Stimulated activated CD8-positive, alpha-beta memory T cell treated with anti-CD3 and anti-CD28 coated beads, Interleukin-15, amount 100 ng/mL, for 24 hours (primary cell): ENCODE measurements at regions not wholly inside any gene's neighbourhood (a gene's known extent, or its start where the extent isn't known, plus 50 kb on each side); places are given as distances from the start of the nearest gene placed in this dataset.

ENCODE experiments used
- DNase-seq: peaks from one replicate; pipeline ENCODE4 v3.0.0-alpha.2; 2020; ENCODE audit warnings: low read depth

DNA sequence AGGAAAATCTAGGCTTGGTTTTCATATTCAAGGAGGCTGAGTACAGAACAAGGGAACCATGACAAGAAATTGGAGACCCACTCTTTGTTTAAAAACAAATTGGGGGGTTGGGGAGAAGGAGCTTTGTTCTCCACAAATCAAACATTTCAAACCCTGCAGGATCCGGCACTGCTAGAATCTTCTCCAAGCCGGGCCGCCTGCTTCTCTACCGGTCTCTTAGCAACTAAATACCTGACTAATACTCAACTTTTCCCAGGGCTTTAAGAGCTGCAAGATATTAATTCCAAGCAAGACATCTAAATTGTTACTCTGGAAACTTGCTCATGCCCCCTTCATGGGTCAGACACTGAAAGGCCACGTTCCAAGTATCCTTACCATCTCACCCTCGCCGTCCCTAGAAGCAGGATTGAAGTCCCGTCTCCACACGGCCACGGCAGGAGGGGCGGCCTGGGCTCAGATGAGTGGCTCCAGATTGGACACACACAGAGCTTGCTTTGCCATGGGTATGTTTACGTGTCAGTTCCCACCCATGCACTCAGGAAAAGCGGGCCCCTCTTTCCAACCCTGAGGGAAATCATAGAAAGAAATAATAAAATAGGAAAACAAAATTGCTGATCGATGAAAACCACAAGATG lies 126.4 kb upstream of the CDH4 start:
- DNase-seq, result no peak

DNA sequence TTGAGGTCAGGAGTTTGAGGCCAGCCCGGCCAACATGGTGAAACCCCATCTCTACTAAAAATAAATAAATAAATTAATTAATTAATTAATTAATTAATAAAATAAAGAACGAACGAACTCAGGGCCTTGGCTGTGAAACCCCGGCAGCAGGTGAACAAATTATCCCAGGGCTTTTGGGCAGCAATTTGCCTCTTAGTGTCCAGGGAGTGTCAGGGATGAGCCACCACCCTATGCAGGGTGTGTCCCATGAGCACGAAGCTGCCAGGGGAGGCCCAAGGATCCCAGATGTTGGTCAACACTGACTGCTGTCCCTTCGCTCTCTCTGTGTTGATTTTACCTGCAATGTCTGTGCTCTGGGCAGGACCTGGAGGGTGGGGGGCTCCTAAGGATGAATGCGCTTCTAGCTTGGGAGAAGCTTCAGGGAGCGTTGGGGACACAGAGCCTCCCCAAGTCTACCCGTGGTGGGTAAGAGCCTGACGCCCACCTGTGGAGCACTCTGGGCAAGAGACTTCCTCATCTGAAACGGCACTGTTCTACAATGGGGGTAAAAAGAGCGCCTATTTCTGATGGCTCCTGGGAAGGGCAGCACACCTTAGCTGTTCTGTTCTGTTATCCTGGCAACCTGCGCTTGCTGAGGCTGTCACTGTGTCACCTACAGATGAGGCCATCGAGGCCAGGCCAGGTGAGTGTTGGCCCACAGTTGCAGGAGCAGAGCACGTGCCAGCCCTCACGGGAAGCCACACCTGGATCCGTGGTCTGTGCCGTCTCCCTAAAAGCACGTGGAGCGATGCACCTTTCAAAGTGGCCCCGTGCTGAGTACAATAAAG lies 125.5 kb upstream of the CDH4 start:
- no peak for DNase-seq

DNA sequence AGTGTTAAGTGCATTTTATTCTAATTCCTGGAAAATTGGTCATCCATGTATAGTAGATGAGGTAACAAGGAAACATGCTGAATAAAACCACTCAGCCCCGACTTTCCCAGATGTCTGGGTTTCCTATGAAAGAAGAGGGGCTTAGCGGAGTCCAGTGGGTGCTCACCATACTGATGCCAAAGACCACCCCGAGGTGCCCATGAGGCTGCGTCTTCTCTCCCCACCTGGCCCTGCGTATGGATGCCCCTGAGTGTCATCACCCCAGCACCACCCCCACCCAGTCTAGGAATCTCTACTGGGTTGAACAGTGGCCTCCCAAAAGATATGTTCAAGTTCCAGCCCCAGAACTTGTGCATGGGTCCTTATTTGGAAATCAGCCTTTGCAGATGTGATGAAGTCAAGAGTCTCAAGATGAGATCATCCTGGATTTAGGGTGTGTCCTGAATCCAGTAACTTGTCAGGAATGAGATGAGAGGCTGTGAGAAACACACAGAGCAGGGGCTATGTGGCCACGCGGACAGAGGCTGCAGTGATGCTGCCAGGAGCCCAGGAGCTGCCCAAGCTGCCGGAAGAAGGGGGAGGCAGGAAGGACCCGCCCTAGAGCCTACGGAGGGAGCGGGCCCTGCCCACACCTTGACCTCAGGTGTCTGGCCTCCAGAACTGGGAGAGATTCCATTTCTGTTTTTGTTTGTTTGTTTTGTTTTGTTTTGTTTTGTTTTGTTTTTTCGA lies 124.6 kb upstream of the CDH4 start:
- no peak for DNase-seq

DNA sequence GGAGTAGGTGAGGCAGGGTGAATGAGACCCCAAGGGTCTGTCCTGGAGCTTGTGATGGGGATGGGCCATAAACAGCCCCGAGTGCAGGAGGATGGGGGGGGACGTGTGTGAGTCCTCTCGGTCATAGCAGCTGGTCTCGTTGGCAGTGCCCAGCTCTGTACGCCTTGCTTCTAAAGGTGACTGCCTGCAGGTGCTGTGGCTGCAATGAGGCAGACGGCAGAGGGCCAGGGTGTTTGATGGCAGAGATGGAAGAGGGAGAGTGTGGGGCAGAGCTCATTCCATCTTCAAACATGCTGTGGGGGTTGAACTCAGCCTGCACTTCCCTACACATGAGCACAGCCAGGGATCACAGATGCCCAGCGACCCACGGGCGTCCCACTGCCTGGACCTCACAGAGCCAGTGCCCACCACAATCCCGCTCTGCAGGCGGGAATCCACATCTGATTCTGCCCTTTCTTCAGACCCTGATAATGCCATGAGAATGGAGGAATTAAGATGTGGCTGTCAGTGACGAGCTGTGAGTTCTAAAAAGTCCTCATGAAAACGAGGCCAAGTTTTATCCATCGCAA lies 123.3 kb upstream of the CDH4 start:
- no peak for DNase-seq

DNA sequence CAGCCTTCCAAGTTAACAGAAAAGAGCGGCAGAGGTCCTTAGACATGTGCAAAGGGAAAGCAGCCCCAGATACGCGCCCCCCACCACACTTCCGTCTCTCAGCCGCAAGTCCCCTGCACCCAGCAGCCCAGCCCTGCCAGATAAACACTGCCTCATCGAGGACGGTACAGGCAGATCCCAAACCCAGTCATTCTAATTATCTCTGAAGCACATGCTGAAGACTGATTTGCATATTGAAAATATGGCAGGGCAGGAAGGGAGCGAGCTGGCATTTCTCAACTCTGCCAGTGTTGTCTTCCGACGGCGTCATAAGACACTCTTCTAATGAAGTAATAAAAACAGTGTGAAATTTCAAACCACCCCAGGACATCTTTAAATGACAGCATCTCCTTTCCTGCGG lies 122.8 kb upstream of the CDH4 start:
- no peak for DNase-seq

DNA sequence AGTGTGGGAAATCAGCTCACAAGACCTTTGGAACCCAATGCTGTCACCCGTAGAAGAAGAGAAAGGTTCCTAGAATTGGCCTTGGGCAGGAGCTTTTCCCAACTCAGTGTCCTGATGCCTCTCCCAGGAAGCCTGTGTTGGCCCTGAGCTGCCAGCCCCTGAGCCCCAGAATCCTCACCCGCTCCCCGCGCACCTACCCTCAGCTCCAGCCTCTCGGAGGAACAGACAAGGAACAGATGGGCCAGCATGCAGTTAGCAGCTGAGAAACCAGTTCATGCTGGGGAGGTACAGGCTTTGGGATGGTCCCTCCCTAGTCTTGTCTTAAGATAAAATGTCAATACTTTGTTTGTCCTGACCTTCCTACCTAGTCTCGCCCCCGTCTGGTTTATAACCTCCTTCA lies 121.9 kb upstream of the CDH4 start:
- no peak for DNase-seq

DNA sequence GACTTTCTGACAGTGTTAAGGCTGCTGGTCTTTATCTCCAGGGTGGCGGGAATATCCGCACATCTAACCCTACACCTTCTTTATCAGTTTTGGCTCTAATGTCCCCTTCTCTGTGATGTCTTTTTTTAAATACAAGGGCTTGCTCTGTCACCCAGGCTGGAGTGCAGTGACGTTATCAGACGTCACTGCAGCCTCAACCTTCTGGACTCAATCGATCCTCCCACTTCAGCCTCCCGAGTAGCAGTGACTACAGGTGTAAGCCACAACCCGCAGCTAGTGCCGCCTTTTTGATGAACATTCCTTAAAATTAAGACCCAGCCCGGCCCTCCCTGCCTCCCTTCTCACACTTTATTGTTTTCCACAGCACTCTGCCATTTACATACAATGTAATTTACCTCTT lies 120.1 kb upstream of the CDH4 start:
- DNase-seq, result no peak

DNA sequence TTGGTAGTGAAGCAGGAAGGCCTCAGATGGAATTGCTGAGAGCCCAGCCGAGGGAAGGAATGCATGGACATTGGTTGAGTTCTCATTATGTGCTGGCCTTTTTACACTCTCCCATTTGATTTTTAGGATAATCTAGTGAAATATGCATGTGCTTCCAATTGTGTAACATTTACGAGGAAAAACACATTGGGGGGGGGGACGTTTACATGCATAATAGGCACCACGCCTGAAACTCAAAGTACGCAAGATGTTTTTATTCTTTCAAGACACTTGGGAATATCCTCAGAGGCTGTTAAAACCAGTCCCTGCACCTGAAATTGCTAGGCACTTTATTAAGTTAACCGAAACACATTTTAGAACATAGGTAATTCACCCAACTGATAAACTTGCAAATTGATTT lies 118.5 kb upstream of the CDH4 start:
- no peak for DNase-seq

DNA sequence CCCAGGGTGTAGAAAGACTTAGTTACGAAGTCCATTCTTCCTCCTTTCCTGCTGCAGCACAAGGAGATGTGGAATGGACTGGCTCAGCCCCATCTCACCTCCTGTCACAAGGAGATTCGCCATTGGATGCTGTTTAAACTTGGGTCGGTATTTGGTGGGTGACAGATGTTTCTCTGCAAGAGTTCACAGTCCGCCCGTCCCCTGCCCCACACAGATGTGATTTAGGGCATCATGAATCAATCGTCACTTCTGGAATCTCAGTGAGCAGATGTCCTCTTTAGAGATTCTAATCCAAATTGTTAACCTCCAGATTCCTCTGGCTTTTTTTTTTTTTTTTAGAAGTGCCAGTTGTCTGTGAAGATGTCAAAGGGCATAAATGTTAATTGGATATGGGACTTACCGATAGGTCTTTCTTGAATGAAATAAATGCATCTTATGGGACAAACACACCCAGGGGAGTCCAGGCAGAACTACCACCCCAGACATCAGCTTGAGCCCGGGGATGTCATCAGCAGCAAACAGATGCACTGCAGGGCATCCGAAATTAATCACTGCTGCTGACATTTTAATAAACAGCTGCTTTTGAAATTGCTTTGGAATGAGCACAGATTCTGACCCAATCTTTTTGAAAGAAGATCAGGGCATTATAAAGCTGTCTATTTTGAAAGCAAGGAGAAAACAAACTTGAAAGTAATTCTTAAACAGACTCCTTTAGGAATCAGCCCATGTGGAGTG lies 117.6 kb upstream of the CDH4 start:
- no peak for DNase-seq

DNA sequence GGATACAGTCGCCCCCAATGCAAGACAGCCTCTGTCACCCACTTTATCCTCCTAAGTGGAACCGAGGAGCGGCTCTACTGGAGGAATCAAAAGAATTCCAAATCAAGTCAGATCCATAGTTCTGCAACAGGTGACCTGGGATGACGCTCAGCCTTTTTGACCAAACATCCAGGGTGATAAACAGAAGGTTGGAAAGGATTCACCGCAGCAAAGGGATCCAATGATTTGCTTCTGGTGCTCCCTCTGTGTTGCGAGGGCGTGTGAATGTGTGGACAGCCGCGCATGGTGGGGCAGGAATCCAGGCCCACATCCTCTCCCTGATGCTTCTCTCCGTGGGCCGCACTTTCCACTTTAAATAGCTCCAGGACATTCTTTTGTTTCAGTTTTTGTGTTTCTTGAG lies 116.8 kb upstream of the CDH4 start:
- no peak for DNase-seq

DNA sequence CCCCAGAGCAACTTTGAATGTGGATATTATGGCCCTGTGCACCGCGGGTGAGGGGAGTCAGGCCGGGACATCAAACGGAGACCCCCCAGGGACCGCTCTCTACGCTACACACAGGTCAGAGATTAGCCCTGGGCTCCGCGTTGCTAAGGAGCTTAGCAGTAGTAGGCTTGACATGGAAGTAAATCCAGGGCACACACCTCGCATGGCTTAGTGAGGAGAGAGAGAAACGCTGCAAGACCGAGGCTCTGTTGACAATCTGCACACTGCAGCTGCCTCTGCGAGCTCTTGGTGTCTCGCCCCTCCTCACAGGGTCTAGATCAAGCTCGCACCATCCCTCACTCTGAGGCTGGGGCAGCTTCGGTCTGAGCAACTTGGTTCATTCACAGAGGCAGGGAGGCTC lies 116.1 kb upstream of the CDH4 start:
- no peak for DNase-seq

DNA sequence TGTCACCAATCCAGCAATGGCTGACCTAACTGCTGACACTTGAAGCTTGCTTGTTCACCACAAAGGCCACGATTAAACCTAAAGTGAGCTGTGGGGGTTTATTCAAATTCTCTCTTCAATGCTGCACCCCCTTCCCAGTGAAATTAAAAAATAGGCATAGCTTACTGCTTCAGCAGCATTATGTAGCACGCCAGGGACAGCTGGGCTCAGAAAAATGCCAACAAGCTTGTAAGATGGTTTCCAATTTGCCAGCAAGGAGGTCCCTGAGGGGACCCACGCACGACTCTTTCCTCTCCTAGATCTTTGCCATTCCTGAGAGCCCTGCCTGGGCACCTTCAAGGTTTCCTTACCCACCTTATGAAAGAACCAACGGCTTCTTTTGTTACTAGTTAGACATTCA lies 113.5 kb upstream of the CDH4 start:
- no peak for DNase-seq

DNA sequence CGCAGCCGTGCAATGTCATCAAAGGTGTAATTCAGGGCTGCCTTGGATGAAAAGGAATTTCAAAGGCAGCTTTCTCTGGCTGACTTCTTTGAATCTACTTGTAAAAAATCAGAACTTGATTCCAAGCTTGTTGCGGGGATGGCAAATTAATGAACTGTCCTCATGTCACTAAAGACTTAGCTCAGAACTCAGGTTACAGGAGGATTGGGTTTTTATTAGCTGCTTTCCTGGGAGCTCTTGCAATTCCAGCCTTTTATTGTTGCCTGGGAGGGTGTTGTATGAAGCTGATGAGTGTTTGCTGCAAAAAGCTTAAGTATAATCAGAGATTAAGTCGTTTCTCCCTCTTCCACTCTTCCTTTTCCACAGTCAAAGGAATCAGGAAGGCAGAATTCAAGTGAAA lies 113.0 kb upstream of the CDH4 start:
- no peak for DNase-seq

DNA sequence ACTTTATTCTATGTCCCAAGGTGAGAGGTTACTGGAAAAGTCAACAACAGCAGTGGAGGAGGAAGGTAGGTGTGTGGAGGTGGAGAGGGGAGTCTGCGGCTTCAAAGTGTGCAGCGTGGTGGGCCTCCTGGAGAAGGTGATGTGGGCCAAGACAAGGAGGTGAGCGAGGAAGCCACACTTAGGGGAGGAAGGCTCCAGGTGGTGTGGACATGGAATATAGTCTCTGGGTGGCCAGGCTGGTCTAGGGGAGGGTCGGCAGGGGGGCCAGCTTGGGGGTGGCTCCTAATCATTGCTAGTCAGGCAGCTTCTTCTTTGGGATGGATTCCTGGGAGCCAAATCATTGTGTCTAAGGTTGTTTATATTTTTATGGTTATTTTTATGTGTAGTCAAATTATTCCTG lies 111.5 kb upstream of the CDH4 start:
- no peak for DNase-seq

DNA sequence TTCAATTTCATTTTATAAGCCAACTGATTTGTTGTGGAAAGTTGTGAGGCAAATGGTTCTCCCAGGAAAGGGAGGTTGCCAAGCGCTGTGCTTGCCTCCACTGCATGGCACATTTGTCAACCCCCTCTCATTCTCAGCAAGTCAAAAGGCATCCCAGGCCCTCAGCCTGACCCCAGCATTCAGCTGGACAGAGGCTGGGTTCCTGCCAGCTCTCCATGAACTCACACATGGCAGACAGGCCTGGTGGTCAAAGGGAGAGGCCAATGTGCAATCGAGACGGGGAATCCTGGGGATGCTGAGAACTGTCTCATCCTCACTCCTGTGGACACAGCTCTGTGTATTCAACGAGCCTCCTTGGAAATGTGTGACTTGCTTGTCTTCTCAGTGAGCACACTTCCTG lies 106.0 kb upstream of the CDH4 start:
- no peak for DNase-seq

DNA sequence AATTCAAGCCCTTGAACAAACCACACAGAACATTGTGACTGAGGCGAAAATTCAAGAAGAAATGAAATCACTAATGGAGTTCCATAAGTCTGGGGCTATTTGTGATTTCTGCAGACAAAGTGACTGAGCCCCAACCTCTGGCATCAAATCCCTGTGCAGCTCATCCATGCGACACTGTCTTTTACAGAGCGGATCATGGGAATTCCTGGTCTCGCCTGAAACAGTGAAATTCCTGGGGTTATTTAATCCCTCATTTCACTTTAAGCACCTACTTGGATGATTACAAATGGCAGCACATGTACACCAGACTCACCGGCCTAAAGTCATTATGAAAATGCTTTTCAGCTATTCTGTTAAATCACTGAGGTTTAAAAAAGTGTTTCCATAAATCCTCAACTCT lies 102.4 kb upstream of the CDH4 start:
- DNase-seq, result no peak

DNA sequence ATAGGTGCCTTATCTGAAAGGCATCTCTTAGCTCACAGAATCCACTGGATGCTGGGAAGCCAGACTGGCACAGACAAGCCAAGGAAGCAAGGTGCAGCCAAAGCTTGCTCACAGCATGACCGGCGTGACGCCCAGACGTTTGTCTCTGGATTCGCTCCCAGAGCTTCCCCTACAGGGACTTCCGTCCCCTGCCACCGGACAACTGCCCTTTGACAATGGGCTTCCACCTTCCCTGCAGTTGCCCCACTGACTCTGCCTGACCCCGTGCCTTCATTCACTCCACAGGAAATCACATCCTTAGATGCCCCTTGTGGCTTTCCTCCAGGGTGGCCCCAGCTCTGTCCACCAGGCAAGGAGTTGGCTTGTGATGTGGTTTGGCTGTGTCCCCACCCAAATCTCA lies 94.8 kb upstream of the CDH4 start:
- no peak for DNase-seq

DNA sequence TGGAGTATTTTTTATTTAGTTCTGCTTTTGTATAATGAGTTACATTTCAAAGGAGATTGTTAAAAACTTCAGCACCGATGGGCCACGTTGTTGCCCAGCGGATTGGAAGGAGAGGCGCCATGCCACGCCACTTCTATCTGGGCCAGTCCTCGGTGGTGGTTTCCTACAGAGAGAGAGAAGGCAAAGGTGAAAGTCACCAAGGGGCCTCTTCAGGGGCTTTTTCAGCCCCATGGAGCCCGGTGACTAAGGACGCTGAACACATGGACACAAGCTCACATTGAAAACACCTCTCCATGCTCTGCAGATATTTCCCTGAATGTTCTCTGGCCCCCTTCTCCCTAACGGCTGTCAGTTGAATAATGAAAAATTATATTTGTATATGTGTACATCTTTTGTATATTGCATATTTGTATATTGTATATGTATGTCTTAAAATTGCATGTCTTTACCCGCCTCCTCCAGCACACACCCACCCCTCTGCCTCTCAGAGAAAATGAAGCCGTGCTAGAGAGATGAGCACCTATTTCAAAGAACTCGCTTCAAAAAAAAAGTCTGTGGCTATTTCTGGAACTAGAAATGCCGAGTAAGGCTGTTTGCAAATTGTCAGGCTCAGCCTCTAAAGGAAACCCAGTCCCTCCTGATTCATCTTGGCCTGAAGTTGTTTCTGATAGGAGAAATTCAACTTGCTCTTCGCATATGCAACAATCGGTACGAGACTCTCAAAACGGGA lies 91.9 kb upstream of the CDH4 start:
- no peak for DNase-seq

DNA sequence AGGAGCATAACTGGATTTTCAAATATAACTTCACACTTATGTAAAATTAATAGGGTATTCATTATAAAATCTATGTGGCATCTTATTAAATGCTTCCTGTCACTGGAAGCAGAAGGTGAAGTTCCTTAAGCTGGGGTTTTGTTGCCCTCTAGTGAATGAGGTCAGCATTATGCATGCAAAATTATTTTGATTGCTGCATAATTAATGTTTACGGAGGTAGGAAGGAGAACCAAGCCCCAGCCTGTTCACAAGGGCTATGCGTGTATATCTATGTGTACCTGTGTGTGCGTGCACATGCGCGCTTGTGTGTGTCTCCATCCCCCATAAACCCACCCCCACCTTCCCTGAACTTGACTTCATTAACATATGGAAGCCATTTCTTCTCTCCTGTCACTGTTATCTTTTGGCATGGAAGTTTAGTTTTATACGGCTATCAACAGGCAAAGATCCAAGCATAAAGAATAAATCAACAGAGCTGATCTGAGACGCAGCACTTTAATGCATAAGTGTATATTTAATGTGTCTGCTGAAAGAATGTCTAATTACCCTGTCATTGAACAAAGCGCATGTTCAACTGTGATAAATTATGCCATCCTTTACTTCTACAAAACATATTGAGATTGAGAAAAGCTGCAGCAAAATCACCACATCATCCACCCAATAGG lies 90.2 kb upstream of the CDH4 start:
- no peak for DNase-seq

DNA sequence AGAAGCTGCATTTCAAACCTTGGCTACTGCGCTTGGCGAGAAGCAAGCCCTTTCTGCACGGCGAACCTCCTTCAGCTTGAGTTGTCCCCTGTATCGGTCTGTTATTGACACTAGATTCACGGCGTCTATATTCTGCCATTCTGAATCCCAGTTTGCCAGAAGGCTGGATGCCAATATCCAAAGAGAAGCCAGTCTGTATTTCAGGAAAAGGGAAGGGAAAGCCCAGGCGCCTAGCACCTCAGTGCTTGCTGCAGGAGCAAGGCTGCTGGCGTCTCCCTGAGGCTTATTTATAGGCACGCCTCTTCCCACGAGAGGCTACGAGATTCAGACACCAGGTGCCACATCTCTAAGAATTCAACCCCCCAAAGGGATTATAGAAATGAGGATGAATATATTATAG lies 89.6 kb upstream of the CDH4 start:
- no peak for DNase-seq

DNA sequence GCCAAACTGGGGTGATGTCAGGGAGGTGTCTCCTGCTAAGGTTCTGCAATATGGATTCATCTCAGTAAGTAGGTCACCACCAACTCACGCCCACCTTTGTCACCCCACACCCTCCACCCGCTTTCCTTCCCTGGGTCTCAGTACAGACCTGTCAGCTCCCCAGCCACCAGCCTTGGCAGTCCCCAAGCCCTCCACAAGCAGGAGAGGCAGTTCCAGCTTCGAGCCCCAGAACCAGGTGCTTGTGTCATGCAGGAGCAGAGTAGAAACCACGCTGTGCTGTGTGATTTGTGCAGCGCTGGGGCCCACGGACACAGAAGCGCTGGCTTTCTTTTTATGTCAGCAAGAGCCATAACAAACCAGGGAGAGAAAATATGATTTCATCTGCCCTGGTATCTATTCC lies 89.0 kb upstream of the CDH4 start:
- no peak for DNase-seq
